ENCODE measurements at regions not wholly inside any gene's neighbourhood (a gene's known extent, or its start where the extent isn't known, plus 50 kb on each side); places are given as distances from the start of the nearest gene placed in this dataset.
"Not testable (repeated sequence)": the region's sequence is repeated elsewhere in the genome, so short reads cannot be mapped to it uniquely, and the experiment has no call there.

GRCh38 chr18:38706373-38706772 lies 1140.8 kb upstream of the CELF4 start:
- intact Hi-C loops (cut with DNase I), result no loop called here
- DNase-seq (no peak), ATAC-seq (ENCODE audit: poor library complexity) (no peak)

DNA sequence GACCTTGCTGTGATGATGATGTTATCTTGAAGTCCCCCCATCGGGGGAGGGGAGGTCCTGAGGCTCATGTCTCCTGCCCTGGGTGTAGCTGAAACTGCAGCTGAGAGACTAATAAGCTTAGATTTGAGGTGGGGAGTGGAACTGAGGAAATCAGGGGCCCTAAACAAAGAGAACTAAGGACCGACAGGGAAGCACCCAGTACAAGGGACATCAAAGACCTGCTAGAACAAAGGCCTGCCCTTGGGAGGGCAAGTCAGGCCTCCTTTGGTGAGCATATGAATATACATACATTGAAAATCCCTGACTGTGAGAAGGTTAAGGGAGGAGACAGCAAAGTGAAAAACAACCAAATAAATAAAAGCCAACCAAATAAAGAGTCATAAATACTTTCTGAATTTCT lies 1132.5 kb upstream of the CELF4 start:
- DNase-seq (no peak), ATAC-seq (ENCODE audit: poor library complexity) (no peak)
- intact Hi-C loops (cut with DNase I), result no loop called here

- intact Hi-C loops (cut with DNase I), result no loop called here
- ATAC-seq (ENCODE audit: poor library complexity) (no peak), DNase-seq (no peak)
Observed at GRCh38 chr18:38695559-38696280, 1130.1 kb upstream of the CELF4 start.

GRCh38 chr18:38693104-38693503 lies 1127.5 kb upstream of the CELF4 start:
- DNase-seq, result no peak
- intact Hi-C loops (cut with DNase I), result no loop called here
- no peak for ATAC-seq (ENCODE audit: poor library complexity)

GRCh38 chr18:38690626-38691025 lies 1125.0 kb upstream of the CELF4 start:
- intact Hi-C loops (cut with DNase I), result no loop called here
- DNase-seq (no peak), ATAC-seq (ENCODE audit: poor library complexity) (no peak)

GRCh38 chr18:38688416-38688815 lies 1122.8 kb upstream of the CELF4 start:
- ATAC-seq (ENCODE audit: poor library complexity) (no peak), DNase-seq (no peak)
- intact Hi-C loops (cut with DNase I), result no loop called here

- intact Hi-C loops (cut with DNase I), result no loop called here
- ATAC-seq (ENCODE audit: poor library complexity), result no peak
- no peak for DNase-seq
Observed at GRCh38 chr18:38670486-38670885, 1104.9 kb upstream of the CELF4 start.

- no peak for ATAC-seq (ENCODE audit: poor library complexity)
- no peak for DNase-seq
- intact Hi-C loops (cut with DNase I), result no loop called here
Observed at GRCh38 chr18:38664929-38665328, 1099.3 kb upstream of the CELF4 start.

- ATAC-seq (ENCODE audit: poor library complexity) (no peak), DNase-seq (no peak)
- intact Hi-C loops (cut with DNase I), result no loop called here
Observed at GRCh38 chr18:38663682-38664081, 1098.1 kb upstream of the CELF4 start.

- no peak for DNase-seq
- ATAC-seq (ENCODE audit: poor library complexity), result no peak
- intact Hi-C loops (cut with DNase I), result no loop called here
Observed at GRCh38 chr18:38663270-38663669, 1097.7 kb upstream of the CELF4 start.

DNA sequence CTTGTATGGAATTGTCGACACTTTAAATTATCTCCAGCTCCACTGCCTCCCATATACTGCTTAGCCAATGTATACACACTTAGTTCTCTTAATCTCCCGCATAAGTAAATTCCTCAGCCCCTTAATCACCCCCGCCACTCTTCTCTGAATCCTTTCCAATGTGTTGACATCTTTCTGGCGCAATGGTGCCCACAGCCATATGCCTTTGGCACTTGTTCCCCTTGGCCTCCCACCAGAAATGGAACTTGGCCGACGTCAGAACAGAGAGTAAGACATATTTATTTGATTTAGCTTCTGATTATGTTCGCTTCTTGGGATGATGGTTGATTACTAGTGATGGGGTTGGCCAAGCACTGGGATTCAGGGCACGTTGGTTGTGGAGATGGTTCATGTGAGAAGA lies 1089.3 kb upstream of the CELF4 start:
- ATAC-seq (ENCODE audit: poor library complexity) (no peak), DNase-seq (no peak)
- intact Hi-C loops (cut with DNase I), result no loop called here

DNA sequence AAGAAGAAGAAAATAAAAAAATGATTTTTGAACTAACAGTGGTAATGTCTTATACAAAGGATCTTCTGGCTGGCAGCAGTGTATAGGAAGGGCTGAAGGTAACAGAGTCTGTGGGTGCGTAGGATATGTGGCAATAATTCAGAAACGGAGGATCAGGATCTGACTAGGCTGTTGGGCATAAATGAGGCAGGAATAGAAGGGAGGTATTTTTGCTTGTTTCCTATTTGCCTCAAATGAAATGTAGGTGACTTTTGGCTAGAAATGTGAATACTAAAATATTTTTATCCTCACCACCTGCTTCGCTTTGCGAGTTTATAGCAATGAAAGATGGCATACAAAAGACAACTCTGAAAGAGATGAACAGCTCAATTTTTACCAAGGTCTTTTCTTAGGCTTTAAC lies 1086.1 kb upstream of the CELF4 start:
- DNase-seq (no peak), ATAC-seq (ENCODE audit: poor library complexity) (no peak)
- intact Hi-C loops (cut with DNase I), result no loop called here

GRCh38 chr18:38648179-38648578 lies 1082.6 kb upstream of the CELF4 start:
- no peak for ATAC-seq (ENCODE audit: poor library complexity)
- DNase-seq, result no peak
- intact Hi-C loops (cut with DNase I), result no loop called here

DNA sequence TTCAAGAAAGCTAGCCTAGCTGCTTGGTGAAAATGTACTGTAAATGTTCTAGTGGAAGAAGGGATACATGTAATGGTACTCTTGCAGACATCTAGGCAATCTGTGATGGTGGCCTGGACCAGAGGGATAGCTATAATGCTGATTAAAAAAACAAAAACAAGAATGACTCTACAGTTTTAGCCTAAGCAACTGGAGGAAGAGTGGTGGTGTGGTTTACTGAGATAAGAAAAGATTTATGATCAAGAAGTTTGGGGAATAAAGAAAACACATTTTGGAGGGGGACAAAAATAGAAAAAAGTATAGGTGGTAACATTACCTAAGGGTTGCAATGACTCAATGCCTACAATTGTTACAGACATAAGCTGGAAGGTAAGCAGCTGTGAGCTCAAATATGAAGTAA lies 1080.7 kb upstream of the CELF4 start:
- no peak for ATAC-seq (ENCODE audit: poor library complexity)
- intact Hi-C loops (cut with DNase I), result no loop called here

DNA sequence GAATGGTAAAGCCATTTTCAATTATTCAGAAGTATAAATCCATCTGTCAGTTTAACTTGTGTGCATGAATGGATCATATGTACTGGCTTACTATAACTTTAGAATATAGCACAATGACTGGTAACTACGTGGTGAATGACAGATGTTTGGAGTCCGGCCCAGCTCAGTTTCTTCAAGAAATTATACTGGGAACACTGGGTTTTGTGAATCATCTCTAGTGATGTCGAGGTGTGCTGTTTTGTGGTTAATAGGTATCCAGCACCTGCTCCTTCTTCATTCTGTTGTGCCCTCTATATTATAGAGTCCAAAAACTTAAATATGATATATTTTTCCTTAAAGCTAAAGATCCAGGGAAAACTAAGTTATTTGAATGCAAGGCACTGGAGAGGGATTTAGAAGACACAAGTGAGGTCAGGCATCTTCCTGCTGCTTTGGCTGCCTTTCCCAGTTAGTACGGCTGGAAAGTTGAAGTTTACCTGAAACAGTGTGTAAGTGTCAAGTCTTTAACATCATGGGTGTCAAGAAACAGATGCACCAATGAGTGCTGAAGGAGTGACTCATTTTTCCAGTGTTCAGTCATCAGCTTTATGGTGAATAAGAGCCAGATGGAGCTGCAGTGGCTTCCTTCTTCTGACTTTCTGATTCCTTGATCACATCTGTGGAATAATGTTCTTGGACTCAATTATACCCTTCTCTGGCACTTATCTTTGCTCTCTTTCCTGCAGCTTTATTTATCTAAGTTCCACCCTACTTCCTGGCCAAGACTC lies 1079.5 kb upstream of the CELF4 start:
- intact Hi-C loops (cut with DNase I), result no loop called here
- DNase-seq (no peak), ATAC-seq (ENCODE audit: poor library complexity) (no peak)

More for the DNA sequence above, 1080.7 kb upstream of the CELF4 start:
- no peak for DNase-seq

DNA sequence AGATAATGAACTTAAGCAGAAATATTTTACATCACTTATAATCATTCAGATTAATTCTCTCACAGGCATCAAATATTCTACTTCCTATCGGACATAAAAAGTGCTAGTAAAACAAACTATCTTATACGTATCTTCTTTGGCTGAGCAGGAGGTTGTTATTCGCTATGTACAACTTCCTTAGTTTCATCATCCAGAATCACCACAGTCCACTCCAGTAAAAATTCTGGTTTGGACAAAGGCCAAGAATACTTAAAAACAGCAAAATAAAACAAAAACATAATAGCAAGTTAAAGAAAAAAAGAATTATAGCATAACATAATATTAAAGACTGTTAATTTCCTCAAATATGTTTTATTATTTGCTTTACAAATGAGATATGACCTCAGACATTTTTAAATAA lies 1077.1 kb upstream of the CELF4 start:
- ATAC-seq (ENCODE audit: poor library complexity) (no peak), DNase-seq (no peak)
- intact Hi-C loops (cut with DNase I), result no loop called here

- ATAC-seq (ENCODE audit: poor library complexity); intact Hi-C loops (cut with DNase I); DNase-seq: not testable (repeated sequence)
Observed at GRCh38 chr18:38639700-38640099, 1074.1 kb upstream of the CELF4 start.

GRCh38 chr18:38635709-38636430 lies 1070.3 kb upstream of the CELF4 start:
- ATAC-seq (ENCODE audit: poor library complexity) (no peak), DNase-seq (no peak)

GRCh38 chr18:38634117-38634516 lies 1068.5 kb upstream of the CELF4 start:
- no peak for DNase-seq

More at GRCh38 chr18:38635709-38636430, 1070.3 kb upstream of the CELF4 start:
- intact Hi-C loops (cut with DNase I), result no loop called here

GRCh38 chr18:38633333-38633732 lies 1067.7 kb upstream of the CELF4 start:
- ATAC-seq (ENCODE audit: poor library complexity) (no peak), DNase-seq (no peak)
- intact Hi-C loops (cut with DNase I), result no loop called here

More at GRCh38 chr18:38634117-38634516, 1068.5 kb upstream of the CELF4 start:
- intact Hi-C loops (cut with DNase I), result no loop called here
- ATAC-seq (ENCODE audit: poor library complexity), result no peak

Data from Right ventricle myocardium superior (tissue), 1 donor.